ENCODE measurements at regions not wholly inside any gene's neighbourhood (a gene's known extent, or its start where the extent isn't known, plus 50 kb on each side); places are given as distances from the start of the nearest gene placed in this dataset.
A peak's percentile ranks its signal among the peaks of the same experiment; 100 is the strongest.

DNA sequence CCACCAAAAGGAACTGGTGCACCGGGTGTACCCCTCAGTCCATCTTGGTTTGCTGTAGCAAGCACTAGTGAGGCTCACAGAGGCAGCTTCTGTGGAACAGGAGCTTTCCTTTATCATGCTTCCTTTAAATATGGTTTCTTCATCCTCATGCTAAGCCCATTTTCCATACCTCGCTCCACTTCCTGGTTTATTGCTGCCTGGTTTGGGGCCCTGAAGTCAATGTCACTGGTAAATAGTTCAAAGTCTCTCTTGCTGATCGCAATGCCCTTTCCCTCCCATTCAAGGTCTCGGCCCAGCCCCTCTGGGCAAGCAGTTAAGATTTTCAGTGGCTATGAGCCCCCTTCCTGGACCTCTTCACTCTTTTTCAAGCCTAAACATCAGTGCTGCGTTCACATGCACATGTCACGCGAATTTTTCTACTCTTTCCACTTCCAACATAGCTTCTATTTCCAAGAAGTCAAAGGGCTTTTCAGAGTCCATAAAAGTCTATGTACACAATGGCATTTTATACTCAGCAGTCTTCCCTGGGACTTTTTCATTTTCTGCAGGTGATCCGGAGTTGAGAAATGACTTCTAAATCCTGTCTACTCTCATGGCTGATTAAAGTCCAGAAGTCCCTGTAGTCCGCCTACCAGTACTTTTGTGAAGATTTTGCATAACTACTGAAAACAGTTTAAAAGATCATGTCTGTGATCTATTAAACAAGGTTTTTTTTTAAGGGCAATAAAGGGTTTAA, 323.8 kb upstream of the ZFHX3 start:
- no peaks in the 10 kb centered on the region for H3K36me3 ChIP-seq
- no peak for DNase-seq
- TF ChIP-seq, protein P1, sequence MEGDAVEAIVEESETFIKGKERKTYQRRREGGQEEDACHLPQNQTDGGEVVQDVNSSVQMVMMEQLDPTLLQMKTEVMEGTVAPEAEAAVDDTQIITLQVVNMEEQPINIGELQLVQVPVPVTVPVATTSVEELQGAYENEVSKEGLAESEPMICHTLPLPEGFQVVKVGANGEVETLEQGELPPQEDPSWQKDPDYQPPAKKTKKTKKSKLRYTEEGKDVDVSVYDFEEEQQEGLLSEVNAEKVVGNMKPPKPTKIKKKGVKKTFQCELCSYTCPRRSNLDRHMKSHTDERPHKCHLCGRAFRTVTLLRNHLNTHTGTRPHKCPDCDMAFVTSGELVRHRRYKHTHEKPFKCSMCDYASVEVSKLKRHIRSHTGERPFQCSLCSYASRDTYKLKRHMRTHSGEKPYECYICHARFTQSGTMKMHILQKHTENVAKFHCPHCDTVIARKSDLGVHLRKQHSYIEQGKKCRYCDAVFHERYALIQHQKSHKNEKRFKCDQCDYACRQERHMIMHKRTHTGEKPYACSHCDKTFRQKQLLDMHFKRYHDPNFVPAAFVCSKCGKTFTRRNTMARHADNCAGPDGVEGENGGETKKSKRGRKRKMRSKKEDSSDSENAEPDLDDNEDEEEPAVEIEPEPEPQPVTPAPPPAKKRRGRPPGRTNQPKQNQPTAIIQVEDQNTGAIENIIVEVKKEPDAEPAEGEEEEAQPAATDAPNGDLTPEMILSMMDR (IDR thresholded peaks at IDR 0.05): no peak
- no peak overlapping the region for H3K4me3 ChIP-seq
- no peak overlapping the region for H3K27ac ChIP-seq
- WGBS, 2 donors: 62 to 68% methylated on average over 9 of the region's 9 CpGs
- no peaks in the 10 kb centered on the region for H3K9me3 ChIP-seq
- ATAC-seq: no peak
- H3K4me1 ChIP-seq: no peaks in the 10 kb centered on the region
- peaks cover 0 to 11% (median 0%) of the 10 kb centered on the region in 4 donors for H3K27me3 ChIP-seq
- no peak for FAIRE-seq
- intact Hi-C loops (cut with DNase I): no loop called here

DNA sequence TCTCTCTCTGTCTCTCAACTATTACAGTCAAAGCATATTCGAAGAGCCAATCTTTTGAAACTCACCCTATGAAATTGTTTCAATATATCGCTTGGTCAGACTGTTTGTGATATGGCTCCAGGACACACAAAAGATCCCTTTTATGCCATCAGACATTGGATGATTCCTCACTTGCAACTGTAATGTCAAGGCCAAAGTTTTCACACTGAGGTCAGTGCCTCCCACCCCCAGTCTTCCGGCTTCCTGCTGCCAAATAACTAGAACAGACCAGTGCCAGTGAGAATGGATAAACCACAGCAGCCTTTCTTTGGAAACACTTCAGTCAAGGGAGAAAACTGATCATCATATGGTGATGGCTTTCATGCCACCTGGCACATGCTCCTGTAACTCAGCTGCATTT, 321.9 kb upstream of the ZFHX3 start:
- WGBS, 2 donors: 57 to 68% methylated on average over 3 of the region's 3 CpGs
- ATAC-seq (no peak), DNase-seq (no peak), FAIRE-seq (no peak)
- no peak overlapping the region for H3K4me3 ChIP-seq
- TF ChIP-seq, protein P1 (IDR thresholded peaks at IDR 0.05): no peak
- H3K36me3 ChIP-seq: no peaks in the 10 kb centered on the region
- peaks cover 0 to 13% (median 0%) of the 10 kb centered on the region in 4 donors for H3K27me3 ChIP-seq
- no peak overlapping the region for H3K27ac ChIP-seq
- intact Hi-C loops (cut with DNase I): no loop called here
- H3K4me1 ChIP-seq: no peaks in the 10 kb centered on the region
- no peaks in the 10 kb centered on the region for H3K9me3 ChIP-seq

DNA sequence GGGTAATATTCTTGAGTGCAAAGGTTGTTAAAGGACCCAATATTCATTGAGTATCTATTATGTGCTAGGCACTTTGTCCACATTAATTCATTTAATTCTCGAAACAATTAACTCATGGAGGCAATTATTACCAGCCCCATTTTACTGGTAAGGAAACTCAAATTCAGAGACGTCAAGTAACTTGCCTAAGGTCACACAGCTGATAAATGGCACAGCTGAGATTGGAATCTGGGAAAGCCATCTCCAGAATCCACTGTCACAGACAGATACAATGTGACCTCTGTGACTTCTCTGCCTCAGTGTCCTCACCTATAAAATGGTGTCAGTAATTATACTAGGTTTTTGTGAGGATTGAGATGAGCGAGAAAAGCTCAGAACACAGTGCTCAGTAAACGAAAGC, 320.8 kb upstream of the ZFHX3 start:
- intact Hi-C loops (cut with DNase I): no loop called here
- 61 to 76% methylated on average over 4 of the region's 4 CpGs for WGBS, 2 donors
- FAIRE-seq: no peak

DNA sequence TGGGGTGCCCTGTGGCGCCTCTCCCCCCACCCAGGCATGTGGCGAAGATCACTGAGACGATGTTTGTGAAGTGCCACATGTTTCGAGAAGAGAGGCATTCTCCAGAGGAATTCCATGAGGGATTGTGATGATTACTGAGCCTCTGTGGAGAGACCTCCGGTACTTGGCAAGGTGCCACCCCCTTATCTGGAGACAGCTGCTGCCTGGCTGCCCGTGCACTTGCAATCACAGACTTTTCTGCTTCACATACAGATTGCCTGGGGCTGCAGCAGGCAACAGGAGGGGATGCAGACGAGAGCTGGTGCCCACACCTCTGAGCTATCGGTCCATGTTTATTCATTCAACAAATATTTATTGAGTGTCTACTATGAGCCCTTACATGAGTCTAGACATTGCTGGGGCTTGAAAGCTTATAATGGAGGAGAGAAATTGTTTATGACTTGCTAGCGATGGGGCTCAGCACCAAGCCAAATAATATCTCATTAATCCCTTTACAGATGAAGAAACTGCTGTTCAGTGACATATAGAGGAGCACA, 317.2 kb upstream of the ZFHX3 start:
- no peak for FAIRE-seq
- Histone ChIP-seq H3K36me3 (no peaks in the 10 kb centered on the region), H3K27me3 (peaks cover 0 to 13% (median 0%) of the 10 kb centered on the region in 4 donors), H3K27ac (no peak overlapping the region), H3K9me3 (no peaks in the 10 kb centered on the region), H3K4me3 (no peak overlapping the region), H3K4me1 (no peaks in the 10 kb centered on the region)
- peak in 4 of 6 donors; percentile 22 to 66 (median 40) for DNase-seq
- WGBS, 2 donors: 20 to 24% methylated on average over 9 of the region's 9 CpGs
- TF ChIP-seq, protein P1 (IDR thresholded peaks at IDR 0.05): no peak
- peak in 2 of 4 donors; percentile 46 to 56 for ATAC-seq
- intact Hi-C loops (cut with DNase I): no loop called here

More for the DNA sequence above, 320.8 kb upstream of the ZFHX3 start:
- Histone ChIP-seq H3K36me3 (no peaks in the 10 kb centered on the region), H3K9me3 (no peaks in the 10 kb centered on the region), H3K27me3 (peaks cover 0 to 13% (median 0%) of the 10 kb centered on the region in 4 donors), H3K4me1 (no peaks in the 10 kb centered on the region), H3K27ac (no peak overlapping the region), H3K4me3 (no peak overlapping the region)
- DNase-seq: no peak
- TF ChIP-seq, protein P1 (IDR thresholded peaks at IDR 0.05): no peak
- ATAC-seq: no peak

DNA sequence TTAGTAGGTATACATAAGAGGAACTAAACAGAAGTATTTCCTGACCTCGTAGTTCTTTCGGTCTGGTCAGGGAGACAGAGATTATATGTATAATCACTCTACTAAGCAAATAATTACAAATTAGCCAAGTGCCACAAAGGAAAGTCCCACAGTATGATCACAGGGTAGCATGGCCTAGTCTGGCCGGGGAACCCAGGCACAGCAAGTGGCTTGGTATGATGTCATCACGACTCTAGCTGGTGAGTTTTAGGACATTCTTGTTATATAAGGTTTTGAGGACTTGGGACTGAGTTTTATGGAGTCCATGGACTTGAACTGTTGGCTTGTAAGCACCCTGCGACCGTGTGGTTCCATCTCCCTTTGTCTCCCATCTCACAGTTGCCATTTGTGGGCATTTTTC, 316.5 kb upstream of the ZFHX3 start:
- intact Hi-C loops (cut with DNase I): no loop called here
- Histone ChIP-seq H3K4me1 (no peaks in the 10 kb centered on the region), H3K27me3 (peaks cover 0 to 13% (median 0%) of the 10 kb centered on the region in 4 donors), H3K4me3 (no peak overlapping the region), H3K36me3 (no peaks in the 10 kb centered on the region), H3K9me3 (no peaks in the 10 kb centered on the region), H3K27ac (no peak overlapping the region)
- FAIRE-seq: no peak
- DNase-seq: no peak
- WGBS, 2 donors: 48 to 69% methylated on average over 6 of the region's 6 CpGs
- TF ChIP-seq, protein P1 (IDR thresholded peaks at IDR 0.05): no peak
- ATAC-seq: peak in 1 of 4 donors; percentile 34
